PFSK-1 (cell line): ENCODE measurements at regions not wholly inside any gene's neighbourhood (a gene's known extent, or its start where the extent isn't known, plus 50 kb on each side); places are given as distances from the start of the nearest gene placed in this dataset.

Source experiments
- FOXP2 ChIP-seq: optimal IDR thresholded peaks from 2 replicates; pipeline ENCODE3; 2011; ENCODE audit warnings: borderline replicate concordance, control low read depth, inconsistent platforms; ENCODE audit not compliant: insufficient read depth; ENCODE audit errors: extremely low read length, extremely low read depth
- POLR2AphosphoS5 ChIP-seq: IDR thresholded peaks from 2 replicates; pipeline ENCODE4 v1.6.1; 2012; ENCODE audit warnings: low read depth, mild to moderate bottlenecking, control low read depth, low read length, moderate library complexity
- REST ChIP-seq, 2 experiments: IDR thresholded peaks; 2 replicates each; pipeline versions ENCODE4 v1.6.1 to v1.8.0; 2011 to 2012; ENCODE audit warnings: low read depth in 2 of 2, low read length in 2 of 2, control low read depth in 1 of 2, inconsistent platforms in 1 of 2, mild to moderate bottlenecking in 1 of 2, moderate library complexity in 1 of 2; ENCODE audit not compliant: insufficient read depth in 1 of 2
- SIN3A ChIP-seq: IDR thresholded peaks from 2 replicates; pipeline ENCODE4 v1.6.1; 2012; ENCODE audit warnings: mild to moderate bottlenecking, low read length, moderate library complexity, borderline replicate concordance; ENCODE audit not compliant: insufficient read depth
- TAF1 ChIP-seq: IDR thresholded peaks from 2 replicates; pipeline ENCODE4 v1.6.1; 2012; ENCODE audit warnings: low read length, control low read depth, borderline replicate concordance; ENCODE audit not compliant: insufficient read depth

- TF ChIP-seq REST (IDR thresholded peaks at IDR 0.05; ENCODE audit: insufficient read depth in 1 of 2, low read depth in 2 of 2, low read length in 2 of 2) (no peak), SIN3A (no peak), FOXP2 (no peak), TAF1 (no peak), POLR2AphosphoS5 (no peak)
Observed at GRCh38 chr11:70621241-70621640, 222.9 kb downstream of the CTTN start.

GRCh38 chr11:70622091-70622490 lies 223.8 kb downstream of the CTTN start:
- TF ChIP-seq SIN3A, result no peak
- no peak for TF ChIP-seq REST (IDR thresholded peaks at IDR 0.05; ENCODE audit: insufficient read depth in 1 of 2, low read depth in 2 of 2, low read length in 2 of 2)
- TF ChIP-seq FOXP2, result no peak
- no peak for TF ChIP-seq TAF1

GRCh38 chr11:70623906-70624597 lies 225.7 kb downstream of the CTTN start:
- TF ChIP-seq REST (IDR thresholded peaks at IDR 0.05; ENCODE audit: insufficient read depth in 1 of 2, low read depth in 2 of 2, low read length in 2 of 2) (no peak), FOXP2 (no peak), POLR2AphosphoS5 (no peak), TAF1 (no peak), SIN3A (no peak)

GRCh38 chr11:70624598-70624993 lies 226.3 kb downstream of the CTTN start:
- TF ChIP-seq SIN3A (no peak), REST (IDR thresholded peaks at IDR 0.05; ENCODE audit: insufficient read depth in 1 of 2, low read depth in 2 of 2, low read length in 2 of 2) (no peak), FOXP2 (no peak), POLR2AphosphoS5 (no peak), TAF1 (no peak)

GRCh38 chr11:70625051-70625450 lies 226.7 kb downstream of the CTTN start:
- TF ChIP-seq TAF1 (no peak), FOXP2 (no peak), SIN3A (no peak), REST (IDR thresholded peaks at IDR 0.05; ENCODE audit: insufficient read depth in 1 of 2, low read depth in 2 of 2, low read length in 2 of 2) (no peak), POLR2AphosphoS5 (no peak)
